Osteoblast (primary cell): ENCODE measurements at regions not wholly inside any gene's neighbourhood (a gene's known extent, or its start where the extent isn't known, plus 50 kb on each side); places are given as distances from the start of the nearest gene placed in this dataset.

Experiments used
- DNase-seq: peaks from one replicate; pipeline ENCODE4 v3.0.0; 2011; ENCODE audit warnings: low spot score, mixed read lengths; ENCODE audit not compliant: insufficient read length; ENCODE audit errors: missing footprints
- H2AFZ ChIP-seq: 2 replicates; pipeline ENCODE4 v1.6.0; 2011; ENCODE audit warnings: mild to moderate bottlenecking, low read length
- H3K27ac ChIP-seq: 2 replicates; pipeline ENCODE4 v1.5.1; 2011; ENCODE audit warnings: mild to moderate bottlenecking, low read depth, low read length, moderate library complexity
- H3K27me3 ChIP-seq: 2 replicates; pipeline ENCODE4 v1.6.0; 2012; ENCODE audit warnings: mild to moderate bottlenecking, control low read depth, inconsistent platforms, low read length, moderate library complexity; ENCODE audit not compliant: insufficient read depth
- H3K36me3 ChIP-seq: 2 replicates; pipeline ENCODE4 v1.5.1; 2011; ENCODE audit warnings: mild to moderate bottlenecking, low read length, control low read depth, moderate library complexity; ENCODE audit not compliant: insufficient read depth
- H3K4me1 ChIP-seq: 2 replicates; pipeline ENCODE4 v1.5.1; 2011; ENCODE audit warnings: mild to moderate bottlenecking, low read length, control low read depth, moderate library complexity; ENCODE audit not compliant: insufficient read depth
- H3K4me2 ChIP-seq: 2 replicates; pipeline ENCODE4 v1.6.0; 2011; ENCODE audit warnings: mild to moderate bottlenecking, low read length; ENCODE audit not compliant: insufficient read depth
- H3K4me3 ChIP-seq: fragments of 200-600 bp; sonication (generic); 3 replicates; pipeline ENCODE4 v1.5.1; 2012; ENCODE audit warnings: mild to moderate bottlenecking, low read length, inconsistent platforms; ENCODE audit not compliant: insufficient read depth
- H3K79me2 ChIP-seq: 2 replicates; pipeline ENCODE4 v1.6.0; 2012; ENCODE audit warnings: mild to moderate bottlenecking, low read length, control low read depth, inconsistent platforms; ENCODE audit not compliant: insufficient read depth
- H3K9me3 ChIP-seq: 2 replicates; pipeline ENCODE4 v1.5.1; 2011; ENCODE audit warnings: low read depth, low read length, control low read depth
- H4K20me1 ChIP-seq: 2 replicates; pipeline ENCODE4 v1.6.0; 2012; ENCODE audit warnings: mild to moderate bottlenecking, low read length, control low read depth; ENCODE audit not compliant: insufficient read depth
- TF ChIP-seq, protein P1 (sequence below): IDR thresholded peaks from 2 replicates; pipeline ENCODE4 v1.5.1; 2011; ENCODE audit warnings: mild to moderate bottlenecking, low read depth, low read length, moderate library complexity; ENCODE audit errors: extremely low read depth

DNA sequence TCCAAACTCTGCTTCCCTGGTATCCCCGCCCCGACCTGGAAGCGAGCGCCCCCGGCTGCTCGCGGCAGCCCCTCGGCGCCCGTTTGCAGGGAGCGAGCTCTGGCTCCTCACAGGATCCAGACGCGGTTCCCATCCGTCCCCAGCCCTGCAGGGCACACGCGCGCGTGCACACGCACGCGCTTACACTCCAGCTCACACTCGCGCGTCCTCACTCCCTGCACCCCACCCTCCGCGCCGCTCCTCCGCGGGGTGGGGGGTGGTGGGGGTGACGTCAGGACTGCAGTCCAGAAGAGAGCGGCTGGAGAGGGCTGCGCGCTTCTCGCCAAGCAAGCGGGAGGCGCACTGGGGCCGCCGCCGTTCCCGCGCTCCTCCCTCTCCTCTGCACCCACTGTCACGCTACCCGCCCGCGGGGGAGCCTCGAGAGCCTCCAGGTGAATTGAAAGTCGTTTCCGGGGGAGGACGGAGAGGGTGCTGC lies 255.6 kb downstream of the OTUD1 start:
- no peak for DNase-seq
- Histone ChIP-seq H3K4me2 (no peak overlapping the region), H3K27me3 (peaks cover 5% of the 10 kb centered on the region)

DNA sequence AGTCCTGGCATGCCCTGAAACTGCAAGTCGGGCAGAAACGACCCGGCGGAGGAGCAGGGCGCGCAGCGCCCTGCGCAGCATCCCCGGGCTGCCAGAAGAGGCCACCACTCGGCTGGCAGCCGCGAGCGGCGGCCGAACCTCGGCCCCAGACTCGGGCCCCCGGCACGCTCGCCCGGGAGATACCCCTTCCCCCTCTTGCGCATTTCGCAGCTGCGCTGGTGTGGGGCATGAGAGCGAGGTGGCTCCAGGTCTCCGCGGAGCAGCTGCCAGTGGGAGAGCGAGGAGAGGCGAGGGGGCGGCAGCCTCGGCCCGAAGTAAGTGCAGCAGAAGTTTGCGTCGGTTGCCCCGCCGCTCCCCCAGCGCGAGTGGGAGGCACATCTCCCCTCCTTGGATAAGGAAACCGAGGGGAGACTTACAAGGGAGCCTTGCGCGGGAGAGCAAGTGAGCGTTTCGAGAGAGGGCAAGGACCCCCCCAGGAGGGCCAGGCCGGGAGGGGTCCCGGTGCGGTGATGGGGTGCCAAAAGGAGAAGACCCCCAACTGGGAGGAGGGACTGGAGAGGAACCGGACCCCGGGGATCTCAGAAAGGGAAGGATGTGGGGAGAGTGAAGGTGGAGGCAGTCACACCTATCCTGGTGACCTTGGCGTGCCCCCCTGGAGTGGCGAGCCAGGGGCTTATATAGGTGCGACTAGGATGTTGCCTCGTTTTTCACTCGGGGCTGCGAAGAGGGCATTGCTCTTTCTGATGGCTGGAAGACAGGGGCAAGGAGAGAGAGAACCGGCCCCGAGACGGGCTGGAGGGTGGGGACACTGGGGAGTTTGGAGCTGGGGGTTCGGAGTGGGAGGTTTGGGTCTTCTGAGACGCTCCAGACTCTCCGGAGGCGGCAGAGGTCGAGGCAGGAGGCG lies 256.3 kb downstream of the OTUD1 start:
- Histone ChIP-seq H2AFZ (no peak overlapping the region), H3K4me2 (no peak overlapping the region), H3K36me3 (no peaks in the 10 kb centered on the region), H3K4me1 (no peaks in the 10 kb centered on the region), H3K9me3 (no peaks in the 10 kb centered on the region), H3K27me3 (peaks cover 5% of the 10 kb centered on the region), H3K4me3 (no peak overlapping the region), H3K79me2 (no peaks in the 10 kb centered on the region), H3K27ac (no peak overlapping the region), H4K20me1 (no peaks in the 10 kb centered on the region)
- DNase-seq: peak; percentile 89
- TF ChIP-seq, protein P1, sequence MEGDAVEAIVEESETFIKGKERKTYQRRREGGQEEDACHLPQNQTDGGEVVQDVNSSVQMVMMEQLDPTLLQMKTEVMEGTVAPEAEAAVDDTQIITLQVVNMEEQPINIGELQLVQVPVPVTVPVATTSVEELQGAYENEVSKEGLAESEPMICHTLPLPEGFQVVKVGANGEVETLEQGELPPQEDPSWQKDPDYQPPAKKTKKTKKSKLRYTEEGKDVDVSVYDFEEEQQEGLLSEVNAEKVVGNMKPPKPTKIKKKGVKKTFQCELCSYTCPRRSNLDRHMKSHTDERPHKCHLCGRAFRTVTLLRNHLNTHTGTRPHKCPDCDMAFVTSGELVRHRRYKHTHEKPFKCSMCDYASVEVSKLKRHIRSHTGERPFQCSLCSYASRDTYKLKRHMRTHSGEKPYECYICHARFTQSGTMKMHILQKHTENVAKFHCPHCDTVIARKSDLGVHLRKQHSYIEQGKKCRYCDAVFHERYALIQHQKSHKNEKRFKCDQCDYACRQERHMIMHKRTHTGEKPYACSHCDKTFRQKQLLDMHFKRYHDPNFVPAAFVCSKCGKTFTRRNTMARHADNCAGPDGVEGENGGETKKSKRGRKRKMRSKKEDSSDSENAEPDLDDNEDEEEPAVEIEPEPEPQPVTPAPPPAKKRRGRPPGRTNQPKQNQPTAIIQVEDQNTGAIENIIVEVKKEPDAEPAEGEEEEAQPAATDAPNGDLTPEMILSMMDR: no peak

More for the DNA sequence above, 255.6 kb downstream of the OTUD1 start:
- no peaks in the 10 kb centered on the region for H3K36me3 ChIP-seq
- no peaks in the 10 kb centered on the region for H3K4me1 ChIP-seq
- H2AFZ ChIP-seq: no peak overlapping the region
- TF ChIP-seq, protein P1: no peak
- no peak overlapping the region for H3K4me3 ChIP-seq
- H4K20me1 ChIP-seq: no peaks in the 10 kb centered on the region
- H3K9me3 ChIP-seq: no peaks in the 10 kb centered on the region
- H3K27ac ChIP-seq: no peak overlapping the region
- H3K79me2 ChIP-seq: no peaks in the 10 kb centered on the region

DNA sequence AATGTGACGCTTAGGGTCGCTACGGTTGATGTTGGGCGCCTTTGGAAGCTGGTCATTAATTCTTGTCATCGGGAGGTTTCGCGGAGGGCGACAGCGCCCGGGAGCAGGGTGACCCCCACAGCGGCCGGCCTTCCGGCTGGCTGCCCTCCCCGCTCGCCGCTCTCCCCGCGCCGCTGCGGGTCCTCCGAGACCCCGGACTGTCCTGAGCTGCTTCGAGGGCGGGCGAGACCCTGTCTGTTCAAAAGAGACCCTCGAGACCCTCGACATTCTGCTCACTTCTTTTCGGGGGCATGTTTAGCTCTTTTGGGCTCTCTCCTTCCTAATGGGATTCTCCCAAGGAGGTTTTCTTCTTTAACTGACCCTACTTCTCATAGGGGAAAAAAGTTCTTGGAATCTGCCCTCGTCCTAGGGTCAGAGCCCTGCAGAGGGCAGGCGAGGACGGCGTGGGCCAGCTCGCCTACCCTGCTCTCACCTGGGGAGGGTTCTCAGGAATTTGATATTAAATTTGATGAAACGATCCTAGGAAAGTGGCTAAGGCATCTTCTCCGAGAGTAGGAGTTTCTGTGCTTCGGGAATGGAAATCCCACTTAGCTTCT lies 257.0 kb downstream of the OTUD1 start:
- H3K79me2 ChIP-seq: no peaks in the 10 kb centered on the region
- H3K36me3 ChIP-seq: no peaks in the 10 kb centered on the region
- peaks cover 5% of the 10 kb centered on the region for H3K27me3 ChIP-seq
- no peaks in the 10 kb centered on the region for H4K20me1 ChIP-seq
- H3K9me3 ChIP-seq: no peaks in the 10 kb centered on the region
- TF ChIP-seq, protein P1: no peak
- no peak overlapping the region for H2AFZ ChIP-seq
- H3K4me3 ChIP-seq: no peak overlapping the region
- no peak overlapping the region for H3K27ac ChIP-seq
- DNase-seq: no peak
- H3K4me1 ChIP-seq: no peaks in the 10 kb centered on the region
- H3K4me2 ChIP-seq: no peak overlapping the region

DNA sequence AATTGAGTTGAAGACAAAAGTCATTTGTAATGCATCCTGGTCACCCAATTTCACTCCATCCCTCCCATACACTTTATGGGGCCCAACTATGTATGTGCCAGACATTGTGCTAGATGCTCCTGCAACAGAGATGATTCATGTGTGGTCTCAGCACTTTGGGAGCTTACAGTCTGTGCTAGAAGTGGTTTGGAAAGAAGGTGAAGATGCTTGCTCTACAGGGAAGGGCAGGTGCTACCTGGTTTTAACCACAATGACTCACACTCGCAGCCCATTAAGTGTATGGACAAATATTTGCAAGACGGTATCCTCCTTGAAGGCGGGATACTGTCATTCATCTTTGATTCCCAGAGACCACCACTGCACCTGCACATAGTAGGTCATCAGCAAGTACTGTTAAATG lies 257.6 kb downstream of the OTUD1 start:
- Histone ChIP-seq H3K79me2 (no peaks in the 10 kb centered on the region), H3K27ac (no peak overlapping the region), H3K9me3 (no peaks in the 10 kb centered on the region), H3K4me1 (no peaks in the 10 kb centered on the region), H3K4me3 (no peak overlapping the region), H3K27me3 (peaks cover 5% of the 10 kb centered on the region), H4K20me1 (no peaks in the 10 kb centered on the region), H3K36me3 (no peaks in the 10 kb centered on the region), H3K4me2 (no peak overlapping the region), H2AFZ (no peak overlapping the region)
- DNase-seq: no peak
- TF ChIP-seq, protein P1: no peak
